ENCODE measurements at regions not wholly inside any gene's neighbourhood (a gene's known extent, or its start where the extent isn't known, plus 50 kb on each side); places are given as distances from the start of the nearest gene placed in this dataset.

GRCh38 chr2:234438305-234438977, 58.4 kb downstream of the ARL4C start:
- DNase-seq (ENCODE audit: low read depth): no peak

DNA sequence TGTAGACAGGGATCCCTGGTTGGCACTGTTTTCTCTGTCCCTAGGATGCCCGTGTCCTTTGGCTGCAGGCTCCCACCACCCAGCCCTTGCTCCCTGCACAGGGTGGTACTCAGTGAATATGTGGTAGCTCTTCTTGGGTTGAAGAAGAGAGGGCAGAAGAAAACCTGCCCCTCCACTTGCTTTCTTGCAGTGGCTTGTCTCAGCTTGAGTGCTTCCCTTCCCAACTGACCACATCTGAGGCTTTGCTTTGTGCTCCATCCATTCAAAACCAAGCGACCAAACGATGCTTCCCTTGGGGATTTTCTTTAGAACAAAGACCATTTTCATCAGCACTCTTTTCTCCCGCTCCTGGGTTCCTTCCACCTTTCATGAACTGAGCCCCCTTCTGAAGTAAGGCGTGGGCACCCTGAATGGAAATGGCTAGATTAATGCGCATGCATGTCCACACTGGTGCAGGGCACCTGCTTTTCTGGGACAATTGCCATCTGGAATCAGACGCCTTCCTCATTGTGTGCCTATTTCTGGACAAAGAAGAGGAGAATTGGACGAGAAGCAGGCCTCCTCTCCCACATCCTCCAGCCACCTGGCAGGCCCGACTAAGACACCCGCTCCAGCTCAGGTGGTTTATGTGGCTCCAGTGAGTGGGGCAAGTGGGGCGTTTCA, 59.1 kb downstream of the ARL4C start:
- no peak for DNase-seq (ENCODE audit: low read depth)

GRCh38 chr2:234436482-234436837, 60.4 kb downstream of the ARL4C start:
- DNase-seq (ENCODE audit: low read depth): no peak

- no peak for DNase-seq (ENCODE audit: low read depth)
These were observed 60.9 kb downstream of the ARL4C start for GRCh38 chr2:234435836-234436481.

DNA sequence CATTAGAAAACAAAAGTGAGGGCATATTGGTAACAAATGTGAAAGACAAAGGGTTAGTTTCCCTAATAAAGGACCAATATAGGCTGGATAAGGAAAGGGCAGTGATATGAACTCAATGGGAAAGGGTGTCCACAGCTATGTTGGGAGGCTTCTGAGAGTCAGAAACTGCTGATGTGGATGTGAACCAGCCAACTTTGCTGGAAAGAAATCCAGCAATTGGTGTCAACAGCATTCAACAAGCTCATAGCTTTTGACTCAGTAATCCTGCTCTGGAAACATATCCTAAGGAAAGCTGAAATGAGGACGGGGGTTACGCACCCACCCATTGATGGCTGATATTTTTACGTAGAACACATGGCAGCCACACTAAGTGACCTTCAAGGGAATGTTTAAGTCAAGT, 63.7 kb downstream of the ARL4C start:
- DNase-seq (ENCODE audit: low read depth): no peak

- no peak for DNase-seq (ENCODE audit: low read depth)
These were observed 66.0 kb downstream of the ARL4C start for GRCh38 chr2:234430871-234431270.

- DNase-seq (ENCODE audit: low read depth): no peak
These were observed 67.6 kb downstream of the ARL4C start for GRCh38 chr2:234429265-234429664.

DNA sequence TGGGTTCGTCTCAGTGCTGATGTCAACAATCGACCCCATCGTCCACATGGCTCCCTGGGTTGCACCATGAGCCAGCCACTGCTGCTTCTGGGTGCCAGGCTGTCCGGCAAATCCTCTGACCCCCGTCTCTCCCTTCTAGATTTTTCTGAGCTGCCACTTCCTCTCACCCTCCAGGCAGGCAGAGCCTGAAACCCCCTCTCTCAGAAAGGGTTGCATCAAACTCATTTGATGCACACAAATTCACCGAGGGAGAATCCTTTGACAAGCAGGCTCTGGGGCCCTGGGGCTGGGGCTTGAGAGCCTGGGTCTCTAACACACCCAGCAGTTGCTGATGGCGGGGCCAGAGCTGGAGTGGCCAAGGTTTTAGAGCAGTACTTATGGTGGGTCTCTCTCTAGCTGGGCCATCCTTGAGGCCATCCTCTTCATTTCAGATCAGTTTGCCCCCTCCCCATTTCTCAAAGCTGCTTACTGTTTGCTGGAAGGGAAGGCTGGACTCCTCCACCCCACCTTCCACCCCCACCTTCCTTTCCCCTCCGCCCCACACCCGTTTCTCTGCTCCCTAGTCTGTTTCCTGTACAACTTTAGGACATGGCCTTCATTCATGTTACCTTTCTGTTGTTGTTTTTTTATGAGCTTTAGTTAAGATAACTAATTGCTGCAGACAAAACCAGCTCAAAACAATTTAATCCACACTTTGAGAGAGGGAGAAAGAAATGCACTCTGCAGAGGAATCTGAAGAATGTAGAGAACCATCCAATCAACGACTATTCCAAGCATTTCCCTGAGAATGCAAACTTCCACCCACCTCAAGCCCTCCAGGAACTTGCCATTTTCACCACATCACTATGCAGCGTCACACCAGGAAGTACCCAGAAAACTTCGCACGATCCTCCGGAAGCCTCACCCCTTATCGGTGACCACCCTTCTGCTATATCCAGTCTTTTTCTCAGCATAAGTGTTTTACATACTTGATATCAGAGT, 69.5 kb downstream of the ARL4C start:
- DNase-seq (ENCODE audit: low read depth): no peak

GRCh38 chr2:234426616-234427015, 70.3 kb downstream of the ARL4C start:
- DNase-seq (ENCODE audit: low read depth): no peak

GRCh38 chr2:234425639-234426603, 71.0 kb downstream of the ARL4C start:
- DNase-seq (ENCODE audit: low read depth): peak; percentile 48

GRCh38 chr2:234423884-234424283, 73.0 kb downstream of the ARL4C start:
- DNase-seq (ENCODE audit: low read depth): no peak

DNA sequence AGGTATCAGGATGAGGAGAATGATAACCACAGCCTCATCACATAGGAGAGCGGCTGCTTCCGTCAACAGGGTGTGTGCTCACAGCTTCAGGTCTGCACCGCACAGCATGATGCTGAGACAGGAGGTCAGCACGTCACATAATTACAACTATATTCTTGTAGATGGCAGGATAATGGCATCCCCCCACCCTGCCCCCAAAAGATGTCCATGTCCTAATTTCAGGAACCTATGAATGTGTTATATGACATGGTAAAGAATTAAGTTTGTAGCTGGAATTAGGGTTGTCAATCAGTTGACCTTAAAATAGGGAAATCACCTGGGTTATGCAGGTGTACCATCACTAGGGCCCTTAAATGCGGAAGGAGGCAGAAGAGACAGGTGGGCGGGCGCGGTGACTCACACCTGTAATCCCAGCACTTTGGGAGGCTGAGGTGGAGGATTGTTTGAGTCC, 73.9 kb downstream of the ARL4C start:
- no peak for DNase-seq (ENCODE audit: low read depth)

DNA sequence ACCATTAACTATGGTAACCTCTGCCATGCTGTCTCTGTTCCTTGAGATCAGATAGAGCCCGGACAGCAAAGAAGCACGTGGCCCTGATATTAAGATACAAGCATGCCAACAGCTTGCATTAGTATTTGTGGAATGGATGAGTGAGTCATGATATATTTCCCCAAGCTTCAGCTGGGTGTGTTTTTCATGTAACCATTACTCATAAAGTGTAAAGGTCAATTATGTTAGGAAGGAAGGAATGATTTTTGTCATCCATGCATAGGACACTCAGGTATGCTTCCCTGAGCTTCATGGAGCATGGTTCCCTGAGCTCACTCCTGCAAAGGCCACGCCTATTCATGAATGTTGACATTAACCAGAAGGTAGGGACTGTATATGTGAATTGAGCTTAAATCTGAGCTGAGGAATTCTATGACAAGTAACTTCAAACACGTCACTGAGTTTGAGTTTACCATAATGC, 74.6 kb downstream of the ARL4C start:
- no peak for DNase-seq (ENCODE audit: low read depth)

DNA sequence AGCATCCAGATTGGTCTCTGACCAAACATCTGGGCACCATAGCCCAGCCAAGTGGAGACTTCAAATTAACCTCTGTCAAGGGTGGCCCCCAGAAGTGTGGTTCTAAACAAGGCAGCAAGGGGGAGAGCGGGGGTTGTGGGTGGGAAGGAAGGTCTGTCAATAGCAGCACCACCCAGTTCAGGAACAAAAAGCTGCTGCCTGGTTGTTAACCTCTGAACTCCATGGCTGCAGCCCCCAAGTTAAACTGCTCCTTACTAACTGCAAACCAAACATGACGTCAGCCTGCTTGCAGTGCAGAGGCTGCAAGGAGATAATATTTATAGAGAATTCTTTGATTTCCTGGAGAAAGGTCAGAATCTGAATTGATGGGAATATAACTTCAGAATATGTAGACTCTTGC, 76.5 kb downstream of the ARL4C start:
- no peak for DNase-seq (ENCODE audit: low read depth)

DNA sequence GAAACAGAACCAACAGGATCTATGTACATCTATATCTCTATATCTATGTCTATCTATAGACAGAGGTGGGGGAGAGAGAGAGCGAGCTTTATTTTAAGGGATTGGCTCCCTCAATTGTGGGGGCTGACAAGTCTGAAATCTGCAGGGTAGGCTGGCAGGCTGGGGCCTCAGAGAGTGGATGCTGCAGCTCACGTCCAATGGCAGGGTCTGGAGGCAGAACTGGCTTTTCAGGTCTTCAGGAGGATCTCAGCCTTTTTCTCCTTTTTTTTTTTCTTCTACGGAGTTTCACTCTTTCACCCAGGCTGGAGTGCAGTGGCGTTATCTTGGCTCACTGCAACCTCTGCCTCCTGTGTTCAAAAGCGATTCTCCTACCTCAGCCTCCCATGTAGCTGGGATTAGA, 77.2 kb downstream of the ARL4C start:
- DNase-seq (ENCODE audit: low read depth): no peak

DNA sequence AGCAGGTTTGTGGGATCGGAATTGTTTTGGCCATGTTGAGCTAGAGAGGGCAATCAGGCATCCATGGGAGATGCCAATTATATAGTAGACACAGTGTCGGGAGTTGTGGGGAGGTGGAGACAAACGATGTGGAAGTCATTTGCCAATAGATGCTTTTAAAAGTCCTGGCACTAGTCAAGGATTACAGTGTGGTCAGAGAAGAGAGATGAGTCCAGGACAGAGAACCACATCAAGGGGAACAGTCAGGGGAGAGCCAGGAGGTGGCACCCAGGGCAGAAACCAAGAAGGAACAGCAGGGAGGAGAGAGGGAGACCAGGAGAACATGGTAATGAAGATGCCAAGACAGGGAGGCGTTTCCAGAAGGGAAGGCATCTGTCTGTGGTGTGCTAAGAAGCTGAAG, 81.2 kb downstream of the ARL4C start:
- no peak for DNase-seq (ENCODE audit: low read depth)

DNA sequence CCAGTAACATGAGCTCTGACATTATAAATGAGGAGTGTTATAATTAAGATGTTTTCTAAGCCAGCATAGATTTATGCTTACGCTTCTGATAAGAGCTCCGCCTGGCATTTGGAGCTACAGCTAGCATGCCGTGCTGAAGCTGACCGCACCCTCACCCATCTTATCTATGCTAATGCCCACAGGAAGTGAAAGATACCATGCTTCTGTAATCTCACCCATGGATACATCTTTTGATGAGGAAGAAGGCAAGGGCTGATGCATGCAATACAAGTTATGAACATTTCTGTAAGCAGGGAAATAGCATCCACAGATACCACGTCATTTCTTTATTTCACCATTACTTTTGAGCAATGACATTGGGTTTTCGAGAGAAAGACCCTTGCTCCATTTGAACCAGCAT, 82.3 kb downstream of the ARL4C start:
- no peak for DNase-seq (ENCODE audit: low read depth)

- DNase-seq (ENCODE audit: low read depth): no peak
These were observed 84.2 kb downstream of the ARL4C start for GRCh38 chr2:234412726-234413125.

- no peak for DNase-seq (ENCODE audit: low read depth)
These were observed 85.1 kb downstream of the ARL4C start for GRCh38 chr2:234411793-234412192.

DNA sequence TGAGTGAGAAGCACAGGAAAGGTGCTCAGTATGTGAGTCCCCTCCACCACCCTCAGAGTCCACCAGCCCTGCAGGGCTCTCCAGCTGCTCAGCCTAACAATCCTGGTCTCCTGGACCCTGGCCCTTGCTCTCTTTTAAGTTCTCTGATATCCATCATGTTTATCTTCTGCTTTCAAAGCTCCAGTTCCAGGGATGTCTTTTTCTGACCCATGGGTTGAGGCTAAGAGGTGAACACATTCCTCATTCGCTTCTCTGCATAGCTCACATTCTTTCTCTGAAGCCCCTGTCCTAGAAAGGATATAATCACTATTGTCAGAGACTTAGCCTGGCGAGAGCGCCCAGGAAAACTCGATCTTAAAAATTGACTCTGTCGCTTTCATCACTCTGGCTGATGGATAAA, 86.4 kb downstream of the ARL4C start:
- DNase-seq (ENCODE audit: low read depth): no peak

GRCh38 chr2:234409590-234409989, 87.3 kb downstream of the ARL4C start:
- DNase-seq (ENCODE audit: low read depth): no peak
